K562 (cell line): ENCODE measurements at regions not wholly inside any gene's neighbourhood (a gene's known extent, or its start where the extent isn't known, plus 50 kb on each side); places are given as distances from the start of the nearest gene placed in this dataset.

Source experiments
- ETV6 ChIP-seq, 3 experiments: fragments of 150-350 bp in 1 of 3; sonication (generic) in 1 of 3; formaldehyde crosslinking in 1 of 3; IDR thresholded peaks; 2 replicates each; pipeline versions ENCODE4 v1.6.1 to v1.8.0; 2014 to 2022; ENCODE audit warnings: borderline replicate concordance in 2 of 3, low read depth in 2 of 3, antibody characterized with exemption in 1 of 3, low read length in 1 of 3, mild to moderate bottlenecking in 1 of 3, missing genetic modification reagents in 1 of 3
- IRF1 ChIP-seq: sonication (generic); formaldehyde crosslinking; IDR thresholded peaks from 2 replicates; pipeline ENCODE4 v1.8.0; 2022; ENCODE audit warnings: missing genetic modification reagents, mild to moderate bottlenecking, borderline replicate concordance
- USF2 ChIP-seq: sonication (generic); formaldehyde crosslinking; IDR thresholded peaks from 2 replicates; pipeline ENCODE4 v1.5.0; 2020; ENCODE audit warnings: missing genetic modification reagents
- ZFP1 ChIP-seq: fragments of 450-650 bp; formaldehyde crosslinking; IDR thresholded peaks from 2 replicates; pipeline ENCODE4 v1.4.0; 2020; ENCODE audit warnings: mild to moderate bottlenecking, mixed read lengths
- ZNF561 ChIP-seq: fragments of 450-650 bp; formaldehyde crosslinking; conservative IDR thresholded peaks from 2 replicates; pipeline ENCODE4 v1.4.0; 2020; ENCODE audit warnings: mild to moderate bottlenecking, moderate library complexity
- TF ChIP-seq, protein P1 (sequence below), 3 experiments: fragments of 200-800 bp in 1 of 3; fragments of 250-450 bp in 1 of 3; fragments of 450-650 bp in 1 of 3; sonication (Bioruptor Pico) in 1 of 3; sonication (Bioruptor generic) in 1 of 3; formaldehyde crosslinking in 1 of 3; IDR thresholded peaks; 2 replicates each; pipeline versions ENCODE4 v1.6.1 to v1.8.0; 2016 to 2022; ENCODE audit warnings: mild to moderate bottlenecking in 2 of 3, missing genetic modification characterization in 2 of 3, missing compliant biosample characterization in 1 of 3, moderate library complexity in 1 of 3

DNA sequence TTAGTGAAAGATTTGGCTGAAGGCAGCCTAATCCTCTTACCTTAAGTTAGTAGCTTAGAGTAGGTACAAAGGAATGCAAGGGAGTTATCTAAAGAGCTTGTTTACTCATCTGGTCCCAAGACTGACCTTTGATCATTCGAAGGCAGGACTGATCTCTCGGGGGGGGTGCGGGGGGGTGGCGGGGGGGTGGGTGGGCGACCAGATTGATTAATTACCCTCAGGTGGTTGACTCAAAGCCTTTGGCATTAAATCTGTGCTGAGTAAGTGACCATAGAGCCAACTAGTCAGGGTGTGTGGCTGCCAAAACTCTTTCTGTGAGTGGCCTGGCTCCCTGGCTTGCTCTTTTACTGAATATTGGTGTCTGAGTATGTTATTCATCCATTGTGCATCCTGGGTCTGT, 731.9 kb upstream of the FBXO33 start (continued):
- TF ChIP-seq, protein P1, sequence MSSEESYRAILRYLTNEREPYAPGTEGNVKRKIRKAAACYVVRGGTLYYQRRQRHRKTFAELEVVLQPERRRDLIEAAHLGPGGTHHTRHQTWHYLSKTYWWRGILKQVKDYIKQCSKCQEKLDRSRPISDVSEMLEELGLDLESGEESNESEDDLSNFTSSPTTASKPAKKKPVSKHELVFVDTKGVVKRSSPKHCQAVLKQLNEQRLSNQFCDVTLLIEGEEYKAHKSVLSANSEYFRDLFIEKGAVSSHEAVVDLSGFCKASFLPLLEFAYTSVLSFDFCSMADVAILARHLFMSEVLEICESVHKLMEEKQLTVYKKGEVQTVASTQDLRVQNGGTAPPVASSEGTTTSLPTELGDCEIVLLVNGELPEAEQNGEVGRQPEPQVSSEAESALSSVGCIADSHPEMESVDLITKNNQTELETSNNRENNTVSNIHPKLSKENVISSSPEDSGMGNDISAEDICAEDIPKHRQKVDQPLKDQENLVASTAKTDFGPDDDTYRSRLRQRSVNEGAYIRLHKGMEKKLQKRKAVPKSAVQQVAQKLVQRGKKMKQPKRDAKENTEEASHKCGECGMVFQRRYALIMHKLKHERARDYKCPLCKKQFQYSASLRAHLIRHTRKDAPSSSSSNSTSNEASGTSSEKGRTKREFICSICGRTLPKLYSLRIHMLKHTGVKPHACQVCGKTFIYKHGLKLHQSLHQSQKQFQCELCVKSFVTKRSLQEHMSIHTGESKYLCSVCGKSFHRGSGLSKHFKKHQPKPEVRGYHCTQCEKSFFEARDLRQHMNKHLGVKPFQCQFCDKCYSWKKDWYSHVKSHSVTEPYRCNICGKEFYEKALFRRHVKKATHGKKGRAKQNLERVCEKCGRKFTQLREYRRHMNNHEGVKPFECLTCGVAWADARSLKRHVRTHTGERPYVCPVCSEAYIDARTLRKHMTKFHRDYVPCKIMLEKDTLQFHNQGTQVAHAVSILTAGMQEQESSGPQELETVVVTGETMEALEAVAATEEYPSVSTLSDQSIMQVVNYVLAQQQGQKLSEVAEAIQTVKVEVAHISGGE (CRISPR knock-in tag; IDR thresholded peaks at IDR 0.05) = no peak
- no peak for TF ChIP-seq ZNF561
- no peak for TF ChIP-seq IRF1
- TF ChIP-seq ETV6 (IDR thresholded peaks at IDR 0.05; ENCODE audit: borderline replicate concordance in 1 of 2, low read depth in 2 of 2, low read length in 1 of 2) = no peak
- no peak for TF ChIP-seq ETV6 (CRISPR knock-in tag; IDR thresholded peaks at IDR 0.05; ENCODE audit: borderline replicate concordance)
- TF ChIP-seq ZFP1 (CRISPR knock-in tag) = no peak
- no peak for TF ChIP-seq USF2 (CRISPR knock-in tag)
- TF ChIP-seq, all 486 proteins: peak for 0
